OCI-LY1 (cell line): ENCODE measurements at regions not wholly inside any gene's neighbourhood (a gene's known extent, or its start where the extent isn't known, plus 50 kb on each side); places are given as distances from the start of the nearest gene placed in this dataset.
"Not testable (repeated sequence)": the region's sequence is repeated elsewhere in the genome, so short reads cannot be mapped to it uniquely, and the experiment has no call there.

Experiments
- H2AFZ ChIP-seq: fragments of 200-600 bp; sonication (generic), shearing (Covaris generic); 2 replicates; pipeline ENCODE4 v1.6.0; 2014; ENCODE audit warnings: antibody characterized with exemption, mild to moderate bottlenecking, low read length
- H3F3A ChIP-seq: fragments of 200-600 bp; sonication (generic), shearing (Covaris generic); 2 replicates; pipeline ENCODE4 v1.6.0; 2014; ENCODE audit warnings: mild to moderate bottlenecking, antibody characterized with exemption, low read length, moderate library complexity; ENCODE audit not compliant: insufficient read depth
- H3K27ac ChIP-seq: fragments of 200-600 bp; sonication (generic); 2 replicates; pipeline ENCODE4 v1.5.1; 2014; ENCODE audit warnings: low read length, mixed run types, mild to moderate bottlenecking, low read depth; ENCODE audit not compliant: poor library complexity, severe bottlenecking
- H3K27me3 ChIP-seq: fragments of 200-600 bp; sonication (generic); 2 replicates; pipeline ENCODE4 v1.6.0; 2014; ENCODE audit warnings: antibody characterized with exemption, mild to moderate bottlenecking, low read length, moderate library complexity; ENCODE audit not compliant: insufficient read depth
- H3K36me3 ChIP-seq: fragments of 200-600 bp; sonication (generic); 2 replicates; pipeline ENCODE4 v1.6.1; 2014; ENCODE audit warnings: mild to moderate bottlenecking, antibody characterized with exemption, low read length, moderate library complexity, mixed read lengths; ENCODE audit not compliant: insufficient read depth
- H3K4me1 ChIP-seq: fragments of 200-600 bp; sonication (generic); 2 replicates; pipeline ENCODE4 v1.5.1; 2014; ENCODE audit warnings: mild to moderate bottlenecking, low read length, moderate library complexity; ENCODE audit not compliant: insufficient read depth, severe bottlenecking
- H3K4me2 ChIP-seq: fragments of 200-600 bp; sonication (generic), shearing (Covaris generic); 2 replicates; pipeline ENCODE4 v1.6.1; 2014; ENCODE audit warnings: low read length
- H3K4me3 ChIP-seq: fragments of 200-600 bp; sonication (generic); 2 replicates; pipeline ENCODE4 v1.5.1; 2014; ENCODE audit warnings: low read length, low read depth, mild to moderate bottlenecking, mixed read lengths; ENCODE audit not compliant: poor library complexity, severe bottlenecking
- H3K79me2 ChIP-seq: fragments of 200-600 bp; shearing (Covaris generic); 2 replicates; pipeline ENCODE4 v1.6.1; 2016; ENCODE audit warnings: mixed run types, low read length, mixed read lengths; ENCODE audit not compliant: insufficient read depth
- H3K9ac ChIP-seq: fragments of 200-600 bp; sonication (generic), shearing (Covaris generic); 2 replicates; pipeline ENCODE4 v1.6.1; 2014; ENCODE audit warnings: mild to moderate bottlenecking, low read length, mixed read lengths
- H3K9me2 ChIP-seq: fragments of 200-600 bp; sonication (generic), shearing (Covaris generic); 2 replicates; pipeline ENCODE4 v1.6.1; 2014; ENCODE audit warnings: low read depth, mild to moderate bottlenecking, low read length, mixed read lengths
- H3K9me3 ChIP-seq: fragments of 200-600 bp; shearing (Covaris generic); 2 replicates; pipeline ENCODE4 v1.6.1; 2014; ENCODE audit warnings: low read length, mixed read lengths
- H4K20me1 ChIP-seq: fragments of 200-600 bp; sonication (generic), shearing (Covaris generic); 2 replicates; pipeline ENCODE4 v1.6.0; 2016; ENCODE audit warnings: mild to moderate bottlenecking, low read length; ENCODE audit not compliant: insufficient read depth
- CTCF ChIP-seq: fragments of 200-600 bp; sonication (generic), shearing (Covaris generic); IDR thresholded peaks from 2 replicates; pipeline ENCODE4 v1.5.1; 2017; ENCODE audit warnings: mild to moderate bottlenecking, antibody characterized with exemption, low read length, moderate library complexity, mixed read lengths
- EZH2 ChIP-seq: fragments of 200-600 bp; sonication (generic), shearing (Covaris generic); IDR thresholded peaks from 2 replicates; pipeline ENCODE4 v1.8.0; 2017; ENCODE audit warnings: borderline replicate concordance, mixed run types, mild to moderate bottlenecking, antibody characterized with exemption, low read length, moderate library complexity, mixed read lengths

DNA sequence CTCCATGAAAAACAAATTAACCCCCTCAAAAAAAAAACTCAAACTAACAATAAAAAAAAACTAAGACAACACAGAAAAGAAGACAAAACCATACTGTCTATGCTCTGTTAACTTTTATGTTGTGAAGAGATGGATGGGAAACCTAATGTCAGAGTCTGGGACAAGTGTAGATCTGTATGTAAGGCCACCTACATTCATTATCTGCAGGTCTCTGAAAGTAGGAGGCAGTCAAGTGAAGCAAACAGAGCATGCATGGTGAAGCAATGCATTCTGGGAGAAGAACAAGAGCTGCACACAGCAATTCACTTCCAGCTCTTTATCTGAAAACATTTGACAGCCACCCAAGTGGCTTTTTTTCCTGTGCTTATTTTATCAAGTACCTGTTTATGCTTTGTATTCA lies 452.0 kb downstream of the EPHA7 start:
- H4K20me1 ChIP-seq, result no peaks in the 10 kb centered on the region
- no peak overlapping the region for H3K9ac ChIP-seq
- H3K4me1 ChIP-seq, result peaks cover 6% of the 10 kb centered on the region
- H3K27me3 ChIP-seq, result no peaks in the 10 kb centered on the region
- TF ChIP-seq EZH2 (no peak), CTCF (no peak)
- no peak overlapping the region for H3K4me2 ChIP-seq
- H2AFZ ChIP-seq, result peak overlapping the region; percentile 75; the same call in 1 of the 2 replicates
- H3K9me2 ChIP-seq, result no peaks in the 10 kb centered on the region
- no peaks in the 10 kb centered on the region for H3K79me2 ChIP-seq
- H3K4me3 ChIP-seq, result no peak overlapping the region
- H3K27ac ChIP-seq, result no peak overlapping the region
- no peaks in the 10 kb centered on the region for H3F3A ChIP-seq
- no peaks in the 10 kb centered on the region for H3K36me3 ChIP-seq
- H3K9me3 ChIP-seq, result no peaks in the 10 kb centered on the region

DNA sequence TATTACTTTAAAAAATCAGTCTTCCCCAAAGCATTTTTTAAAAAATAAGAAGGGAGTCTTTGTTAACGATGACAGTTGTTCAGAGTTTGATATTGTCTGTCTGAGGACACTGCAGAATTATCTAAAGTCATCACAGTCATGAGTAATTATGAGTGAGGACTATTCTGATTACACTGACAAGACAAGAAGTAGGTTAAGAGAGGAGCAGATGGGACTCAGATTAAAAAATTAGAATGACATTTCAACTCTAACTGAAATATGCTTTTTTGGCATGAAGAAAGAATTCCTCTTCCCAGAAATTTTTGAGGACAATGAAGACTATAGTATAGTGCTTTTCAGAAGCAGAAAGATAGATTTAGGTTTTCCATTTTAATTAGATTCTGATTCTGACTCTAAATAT lies 456.5 kb downstream of the EPHA7 start:
- Histone ChIP-seq H4K20me1 (no peaks in the 10 kb centered on the region), H2AFZ (no peak overlapping the region), H3K36me3 (no peaks in the 10 kb centered on the region)

DNA sequence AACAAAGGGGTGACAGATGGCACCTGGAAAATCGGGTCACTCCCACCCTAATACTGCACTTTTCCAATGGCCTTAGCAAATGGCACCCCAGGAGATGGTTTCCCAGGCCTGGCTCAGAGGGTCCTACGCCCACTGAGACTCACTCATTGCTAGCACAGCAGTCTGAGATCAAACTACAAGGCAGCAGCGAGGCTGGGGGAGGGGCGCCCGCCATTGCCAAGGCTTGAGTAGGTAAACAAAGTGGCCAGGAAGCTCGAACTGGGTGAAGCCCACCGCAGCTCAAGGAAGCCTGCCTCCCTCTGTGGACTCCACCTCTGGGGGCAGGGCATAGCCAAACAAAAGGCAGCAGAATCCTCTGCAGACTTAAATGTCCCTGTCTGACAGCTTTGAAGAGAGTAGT lies 467.2 kb downstream of the EPHA7 start:
- not testable (repeated sequence) for H3K27ac ChIP-seq, H3K36me3 ChIP-seq, H4K20me1 ChIP-seq, H3K79me2 ChIP-seq, H3K9me3 ChIP-seq, H3K4me2 ChIP-seq, H3K4me3 ChIP-seq, H3K9ac ChIP-seq, H3F3A ChIP-seq, H3K4me1 ChIP-seq, H3K27me3 ChIP-seq, H3K9me2 ChIP-seq, H2AFZ ChIP-seq

More for the DNA sequence above, 456.5 kb downstream of the EPHA7 start:
- TF ChIP-seq EZH2, result no peak
- TF ChIP-seq CTCF, result no peak
- Histone ChIP-seq H3K4me3 (no peak overlapping the region), H3K79me2 (no peaks in the 10 kb centered on the region), H3K4me2 (no peak overlapping the region), H3K9me3 (no peaks in the 10 kb centered on the region), H3K9ac (no peak overlapping the region), H3K27me3 (no peaks in the 10 kb centered on the region), H3K27ac (no peak overlapping the region), H3K4me1 (peaks cover 6% of the 10 kb centered on the region), H3F3A (no peaks in the 10 kb centered on the region), H3K9me2 (no peaks in the 10 kb centered on the region)

- Histone ChIP-seq H4K20me1 (no peaks in the 10 kb centered on the region), H3K4me2 (no peak overlapping the region), H3K9me3 (no peaks in the 10 kb centered on the region), H3K9me2 (no peaks in the 10 kb centered on the region), H2AFZ (no peak overlapping the region), H3K9ac (no peak overlapping the region), H3K27me3 (no peaks in the 10 kb centered on the region), H3F3A (no peaks in the 10 kb centered on the region), H3K36me3 (no peaks in the 10 kb centered on the region), H3K27ac (no peak overlapping the region), H3K4me1 (no peaks in the 10 kb centered on the region), H3K79me2 (no peaks in the 10 kb centered on the region), H3K4me3 (no peak overlapping the region)
- TF ChIP-seq CTCF, result no peak
- no peak for TF ChIP-seq EZH2
Observed at GRCh38 chr6:92945799-92946198, 473.6 kb downstream of the EPHA7 start.
